Heart right ventricle (tissue), 16 donors: ENCODE measurements at regions not wholly inside any gene's neighbourhood (a gene's known extent, or its start where the extent isn't known, plus 50 kb on each side); places are given as distances from the start of the nearest gene placed in this dataset.

Source experiments
- ATAC-seq, 8 donors: fragments of 200-7000 bp; cut with Tn5 transposase; one replicate each; pipeline ENCODE4 v1.9.1; 2020; ENCODE audit warnings: mild to moderate bottlenecking in 8 of 8, moderate library complexity in 8 of 8, moderate number of reproducible peaks in 1 of 8
- DNase-seq, 2 donors: peaks; one replicate each; pipeline ENCODE4 v3.0.0-alpha.2; 2020
- H3K27ac ChIP-seq, 10 donors: fragments of 200-600 bp; sonication (generic) in 2 of 10; one replicate each; pipeline versions ENCODE4 v1.5.0 to v1.8.0; 2020 to 2022; ENCODE audit warnings: mild to moderate bottlenecking in 3 of 10
- H3K27me3 ChIP-seq, 7 donors: fragments of 200-600 bp; one replicate each; pipeline ENCODE4 v1.8.0; 2021 to 2022; ENCODE audit warnings: mild to moderate bottlenecking in 2 of 7
- H3K36me3 ChIP-seq, 9 donors: fragments of 200-600 bp; sonication (generic) in 1 of 9; one replicate each; pipeline versions ENCODE4 v1.5.0 to v1.8.0; 2020 to 2022; ENCODE audit warnings: mild to moderate bottlenecking in 2 of 9
- H3K4me1 ChIP-seq, 9 donors: fragments of 200-600 bp; sonication (generic) in 1 of 9; one replicate each; pipeline versions ENCODE4 v1.5.0 to v1.8.0; 2020 to 2022; ENCODE audit warnings: mild to moderate bottlenecking in 4 of 9
- H3K4me3 ChIP-seq, 10 donors: fragments of 200-600 bp; sonication (generic) in 2 of 10; one replicate each; pipeline versions ENCODE4 v1.5.0 to v1.8.0; 2020 to 2022; ENCODE audit warnings: mild to moderate bottlenecking in 7 of 10, moderate library complexity in 2 of 10
- H3K9me3 ChIP-seq, 11 donors: fragments of 200-600 bp in 10 of 11; sonication (generic) in 2 of 11; one replicate each; pipeline versions ENCODE4 v1.5.0 to v1.8.0; 2013 to 2022; ENCODE audit warnings: mild to moderate bottlenecking in 2 of 11, control low read depth in 1 of 11, moderate library complexity in 1 of 11
- WGBS, 2 donors: extraction: QIAGEN DNeasy Blood & Tissue Kit; methylation state at CpG; one replicate each; pipeline ENCODE4 v1.1.7; 2013; ENCODE audit warnings: inconsistent platforms in 1 of 2; 5-methylcytosine and 5-hydroxymethylcytosine counted together
- intact Hi-C, 10 donors: fragments of 100-400 bp; cut with DNase I; formaldehyde crosslinking; loops; one replicate each; pipeline versions ENCODE4 v1.11.1 to v1.14.2; 2022
- TF ChIP-seq, protein P1 (sequence below), 9 donors: fragments of 200-600 bp; sonication (generic) in 2 of 9; IDR thresholded peaks; one replicate each; pipeline versions ENCODE4 v1.5.0 to v1.8.0; 2021 to 2022; ENCODE audit warnings: antibody characterized with exemption in 9 of 9, mild to moderate bottlenecking in 5 of 9, moderate library complexity in 1 of 9
- donor health status: Arrhythmogenic right ventricular cardiomyopathy.
- donor health status: ischemic (EF 13 %, LVEDD 7.1; RV severe dilation, severe dysfunction).
- donor health status: healthy with polysubstance abuse.
- donor health status: DM: no; HTN: yes; CAD: no.
- donor health status: DM: no; HTN: no; CAD: no.
- donor health status: ischemic (EF 25% LVEDD 6.9; RV normal size, moderate dysfunction).
- donor health status: ischemic (EF 25% LVEDD 5.7; RV mildly dilated, moderate dysfunction).
- donor health status: healthy.
- donor health status: DM: yes; HTN: yes; CAD: no.
- donor health status: Ischemic cardiomyopathy.
- donor health status: ischemic (EF 35%, LVEDD 5.7; RV mildly dilated, moderate dysfunction).
- donor health status: nonischemic (EF 11% LVEDD 7.7; RV severe dilation, severe dysfunction).
- donor health status: DM: yes; HTN: yes; CAD: no.
- donor health status: PGD.
- donor health status: ischemic (EF 29% LVEDD 5.4; RV normal size, mild dysfunction).
- donor health status: nonischemic (EF 23%, LVEDD 6.1; RV moderate dilation, normal function).

DNA sequence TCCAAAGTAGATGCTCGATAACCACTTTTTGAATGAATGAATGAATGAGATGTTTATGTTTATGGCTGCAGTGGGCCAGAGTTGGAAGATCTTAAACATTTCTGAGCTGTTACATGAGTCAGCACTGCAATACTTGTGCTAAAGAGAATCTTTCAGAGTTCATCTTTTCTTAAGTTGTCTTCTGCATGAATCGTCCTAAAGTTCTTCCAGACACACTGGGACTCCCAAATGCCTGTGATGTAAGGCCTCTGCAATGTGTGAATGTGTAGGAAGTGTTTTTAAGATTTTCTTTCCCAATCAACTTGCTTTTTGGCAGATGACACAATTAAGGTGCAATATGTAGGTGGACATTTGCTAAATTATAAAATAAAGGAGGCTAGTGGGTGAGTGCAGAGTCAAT is 50.3 kb upstream of the TRIM9 start:
- TF ChIP-seq, protein P1, sequence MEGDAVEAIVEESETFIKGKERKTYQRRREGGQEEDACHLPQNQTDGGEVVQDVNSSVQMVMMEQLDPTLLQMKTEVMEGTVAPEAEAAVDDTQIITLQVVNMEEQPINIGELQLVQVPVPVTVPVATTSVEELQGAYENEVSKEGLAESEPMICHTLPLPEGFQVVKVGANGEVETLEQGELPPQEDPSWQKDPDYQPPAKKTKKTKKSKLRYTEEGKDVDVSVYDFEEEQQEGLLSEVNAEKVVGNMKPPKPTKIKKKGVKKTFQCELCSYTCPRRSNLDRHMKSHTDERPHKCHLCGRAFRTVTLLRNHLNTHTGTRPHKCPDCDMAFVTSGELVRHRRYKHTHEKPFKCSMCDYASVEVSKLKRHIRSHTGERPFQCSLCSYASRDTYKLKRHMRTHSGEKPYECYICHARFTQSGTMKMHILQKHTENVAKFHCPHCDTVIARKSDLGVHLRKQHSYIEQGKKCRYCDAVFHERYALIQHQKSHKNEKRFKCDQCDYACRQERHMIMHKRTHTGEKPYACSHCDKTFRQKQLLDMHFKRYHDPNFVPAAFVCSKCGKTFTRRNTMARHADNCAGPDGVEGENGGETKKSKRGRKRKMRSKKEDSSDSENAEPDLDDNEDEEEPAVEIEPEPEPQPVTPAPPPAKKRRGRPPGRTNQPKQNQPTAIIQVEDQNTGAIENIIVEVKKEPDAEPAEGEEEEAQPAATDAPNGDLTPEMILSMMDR (IDR thresholded peaks at IDR 0.05), result no peak
- no peak for ATAC-seq

DNA sequence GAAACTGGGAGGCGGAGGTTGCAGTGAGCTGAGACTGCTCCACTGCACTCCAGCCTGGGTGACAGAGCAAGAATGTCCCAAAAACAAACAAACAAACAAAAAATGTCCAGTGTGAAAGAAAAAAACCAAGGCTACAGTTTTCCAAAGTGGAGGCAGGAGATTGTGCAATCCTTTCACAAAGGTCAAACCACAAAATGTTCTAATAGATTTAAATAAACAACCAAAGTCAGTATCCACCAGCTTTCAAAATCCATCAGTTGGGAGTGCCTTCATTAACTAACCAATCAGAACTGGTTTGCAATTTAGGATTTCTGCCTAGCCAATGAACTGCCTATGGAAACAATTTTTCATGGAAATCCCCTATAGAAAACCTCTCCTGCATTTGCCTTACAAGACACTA is 52.3 kb upstream of the TRIM9 start:
- Histone ChIP-seq H3K4me1 (peaks cover 0 to 6% (median 0%) of the 10 kb centered on the region in 9 donors), H3K27me3 (no peaks in the 10 kb centered on the region), H3K9me3 (peaks cover 0 to 4% (median 0%) of the 10 kb centered on the region in 11 donors), H3K4me3 (no peak overlapping the region), H3K27ac (no peak overlapping the region), H3K36me3 (no peaks in the 10 kb centered on the region)
- TF ChIP-seq, protein P1 (IDR thresholded peaks at IDR 0.05), result no peak
- DNase-seq (no peak), ATAC-seq (no peak)
- 68 to 98% methylated on average over 1 of the region's 1 CpG for WGBS, 2 donors
- intact Hi-C loops, result no loop called here

More for the DNA sequence above, 50.3 kb upstream of the TRIM9 start:
- no peak overlapping the region for H3K4me3 ChIP-seq
- intact Hi-C loops, result no loop called here
- no peak overlapping the region for H3K27ac ChIP-seq
- H3K4me1 ChIP-seq, result peaks cover 0 to 6% (median 0%) of the 10 kb centered on the region in 9 donors
- DNase-seq, result no peak
- 73 to 85% methylated on average over 2 of the region's 2 CpGs for WGBS, 2 donors
- no peaks in the 10 kb centered on the region for H3K36me3 ChIP-seq
- H3K27me3 ChIP-seq, result no peaks in the 10 kb centered on the region
- H3K9me3 ChIP-seq, result peaks cover 0 to 4% (median 0%) of the 10 kb centered on the region in 11 donors

DNA sequence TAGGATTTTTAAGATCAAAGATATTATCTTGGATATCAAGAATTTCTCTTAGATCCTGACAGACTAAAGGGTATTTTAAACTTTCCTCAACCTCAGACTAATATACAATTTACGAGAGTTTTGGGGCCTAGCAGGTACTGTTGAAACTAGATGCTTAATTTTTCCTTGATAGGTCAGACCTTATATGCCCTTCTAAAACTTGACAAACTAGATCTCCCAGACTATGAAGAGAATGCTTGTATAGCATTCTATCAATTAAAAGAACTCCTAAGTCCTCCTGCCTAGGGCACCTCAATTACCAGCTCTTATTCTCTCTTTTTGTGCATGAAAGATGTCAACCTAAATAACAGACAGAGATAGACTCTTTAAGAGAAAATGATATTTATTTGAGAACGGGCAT is 60.4 kb upstream of the TRIM9 start:
- TF ChIP-seq, protein P1 (IDR thresholded peaks at IDR 0.05), result no peak
- intact Hi-C loops, result no loop called here
- WGBS, 2 donors, result 77 to 93% methylated on average over 2 of the region's 2 CpGs

DNA sequence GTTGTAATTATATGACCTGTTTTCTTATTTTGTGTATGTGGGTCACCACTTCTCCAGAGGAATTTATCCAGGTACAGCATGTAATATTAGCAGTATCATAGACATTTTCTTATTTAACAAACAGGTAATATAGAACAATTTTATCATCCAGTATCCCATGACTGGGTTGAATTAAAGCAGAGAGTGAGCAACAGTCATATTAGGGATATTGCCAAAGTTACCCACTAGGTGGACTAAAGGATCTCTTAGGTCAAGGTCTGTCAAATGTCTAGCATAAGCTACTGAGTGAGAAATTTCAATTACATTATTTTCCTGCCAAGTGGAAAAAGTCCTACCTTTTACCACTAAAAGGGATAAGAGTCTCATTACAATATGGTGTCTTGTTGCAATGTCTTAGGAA is 62.1 kb upstream of the TRIM9 start:
- H3K27me3 ChIP-seq, result no peaks in the 10 kb centered on the region
- DNase-seq (no peak), ATAC-seq (no peak)
- no peaks in the 10 kb centered on the region for H3K36me3 ChIP-seq
- TF ChIP-seq, protein P1 (IDR thresholded peaks at IDR 0.05), result peak in 4 of 9 donors; percentile 15 to 36 (median 23)
- intact Hi-C loops, result no loop called here
- no peaks in the 10 kb centered on the region for H3K4me1 ChIP-seq
- H3K4me3 ChIP-seq, result no peak overlapping the region
- H3K9me3 ChIP-seq, result no peaks in the 10 kb centered on the region
- no peak overlapping the region for H3K27ac ChIP-seq

More for the DNA sequence above, 60.4 kb upstream of the TRIM9 start:
- ATAC-seq (no peak), DNase-seq (no peak)
- Histone ChIP-seq H3K36me3 (no peaks in the 10 kb centered on the region), H3K4me1 (no peaks in the 10 kb centered on the region), H3K4me3 (no peak overlapping the region), H3K27ac (no peak overlapping the region), H3K27me3 (no peaks in the 10 kb centered on the region), H3K9me3 (no peaks in the 10 kb centered on the region)
